Transverse colon (tissue), 3 donors: ENCODE measurements at regions not wholly inside any gene's neighbourhood (a gene's known extent, or its start where the extent isn't known, plus 50 kb on each side); places are given as distances from the start of the nearest gene placed in this dataset.

Experiments used
- EP300 ChIP-seq: sonication (generic); formaldehyde crosslinking; IDR thresholded peaks from one replicate; pipeline ENCODE4 v1.6.1; 2017; ENCODE audit warnings: antibody characterized with exemption, low read depth
- TF ChIP-seq, protein P1 (sequence below), 5 experiments: fragments of 200-600 bp in 3 of 5; fragments of 450-650 bp in 2 of 5; sonication (generic) in 3 of 5; IDR thresholded peaks; 1 replicate in 2 of 5; 2 replicates in 3 of 5; pipeline ENCODE4 v1.5.1; 2016 to 2017; ENCODE audit warnings: antibody characterized with exemption in 5 of 5, inconsistent platforms in 3 of 5, mild to moderate bottlenecking in 2 of 5, moderate library complexity in 1 of 5

- TF ChIP-seq, protein P1, sequence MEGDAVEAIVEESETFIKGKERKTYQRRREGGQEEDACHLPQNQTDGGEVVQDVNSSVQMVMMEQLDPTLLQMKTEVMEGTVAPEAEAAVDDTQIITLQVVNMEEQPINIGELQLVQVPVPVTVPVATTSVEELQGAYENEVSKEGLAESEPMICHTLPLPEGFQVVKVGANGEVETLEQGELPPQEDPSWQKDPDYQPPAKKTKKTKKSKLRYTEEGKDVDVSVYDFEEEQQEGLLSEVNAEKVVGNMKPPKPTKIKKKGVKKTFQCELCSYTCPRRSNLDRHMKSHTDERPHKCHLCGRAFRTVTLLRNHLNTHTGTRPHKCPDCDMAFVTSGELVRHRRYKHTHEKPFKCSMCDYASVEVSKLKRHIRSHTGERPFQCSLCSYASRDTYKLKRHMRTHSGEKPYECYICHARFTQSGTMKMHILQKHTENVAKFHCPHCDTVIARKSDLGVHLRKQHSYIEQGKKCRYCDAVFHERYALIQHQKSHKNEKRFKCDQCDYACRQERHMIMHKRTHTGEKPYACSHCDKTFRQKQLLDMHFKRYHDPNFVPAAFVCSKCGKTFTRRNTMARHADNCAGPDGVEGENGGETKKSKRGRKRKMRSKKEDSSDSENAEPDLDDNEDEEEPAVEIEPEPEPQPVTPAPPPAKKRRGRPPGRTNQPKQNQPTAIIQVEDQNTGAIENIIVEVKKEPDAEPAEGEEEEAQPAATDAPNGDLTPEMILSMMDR (IDR thresholded peaks at IDR 0.05) = no peak
- no peak for TF ChIP-seq EP300
These were observed 454.2 kb downstream of the GABRB3 start for GRCh38 chr15:26318689-26319088.
